ENCODE measurements at regions not wholly inside any gene's neighbourhood (a gene's known extent, or its start where the extent isn't known, plus 50 kb on each side); places are given as distances from the start of the nearest gene placed in this dataset.

DNA sequence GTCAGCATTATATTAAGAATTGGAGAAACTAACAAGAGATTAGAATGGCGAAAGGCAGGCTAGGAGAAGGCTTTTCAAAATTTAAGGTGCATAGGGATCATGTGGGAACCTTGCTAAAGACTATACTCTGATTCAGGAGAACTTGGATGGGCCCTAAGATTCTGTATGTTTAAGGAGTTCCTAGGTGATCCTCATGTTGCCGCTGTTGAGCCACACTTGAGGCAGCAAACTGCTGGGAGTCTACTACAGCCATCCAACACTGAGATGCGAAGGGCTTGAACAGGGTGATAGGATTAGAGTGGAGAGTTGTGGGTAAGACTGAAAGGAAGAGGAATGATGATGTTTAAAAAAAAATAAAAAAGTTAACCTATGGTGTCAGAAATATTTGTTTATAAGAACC, 1013.2 kb downstream of the MRPL39 start:
- H3K4me3 ChIP-seq (ENCODE audit: control extremely low read depth in 1 of 5, extremely low read depth in 1 of 5, insufficient read depth in 1 of 5, low read depth in 2 of 5, low read length in 4 of 5) = no peak overlapping the region
- TF ChIP-seq CTCF (IDR thresholded peaks at IDR 0.05) (no peak), EZH2 (IDR thresholded peaks at IDR 0.05; ENCODE audit: borderline replicate concordance, insufficient read depth, low read depth, low read length, poor library complexity, severe bottlenecking) (no peak)
- H3K4me1 ChIP-seq (ENCODE audit: control insufficient read depth in 2 of 2, insufficient read depth in 2 of 2, low read length in 2 of 2) = no peaks in the 10 kb centered on the region
- no peak overlapping the region for H3K27ac Mint-ChIP-seq
- no peak overlapping the region for H3K4me2 ChIP-seq (replicated peaks; ENCODE audit: low read depth, low read length, poor library complexity, severe bottlenecking)
- H3K4me1 Mint-ChIP-seq = no peaks in the 10 kb centered on the region
- POLR2A ChIA-PET = no interaction called here
- WGBS (ENCODE audit: insufficient coverage) = 100% methylated on average over 1 of the region's 3 CpGs
- no peak overlapping the region for H3K27ac ChIP-seq (ENCODE audit: low read length in 2 of 2)
- no peaks in the 10 kb centered on the region for H3K36me3 ChIP-seq (replicated peaks in 1 of 2; ENCODE audit: control extremely low read depth in 1 of 2, control insufficient read depth in 1 of 2, extremely low read depth in 1 of 2, insufficient read depth in 2 of 2, low read length in 1 of 2)
- CTCF ChIA-PET = no interaction called here
- intact Hi-C loops (cut with micrococcal nuclease) = no loop called here
- H2AFZ ChIP-seq (ENCODE audit: insufficient read depth, low read depth, low read length, poor library complexity, severe bottlenecking) = no peak overlapping the region
- no peaks in the 10 kb centered on the region for H3K27me3 Mint-ChIP-seq
- H3K9me3 ChIP-seq (ENCODE audit: control extremely low read depth in 1 of 3, control insufficient read depth in 2 of 3, insufficient read depth in 1 of 3, low read length in 2 of 3) = no peaks in the 10 kb centered on the region
- no peaks in the 10 kb centered on the region for H3K27me3 ChIP-seq (replicated peaks in 1 of 4; ENCODE audit: control extremely low read depth in 1 of 4, control insufficient read depth in 3 of 4, insufficient read depth in 4 of 4, low read length in 3 of 4)
- DNase-seq = no peak
- no peak overlapping the region for H3K9ac ChIP-seq (ENCODE audit: low read length)
- H3K4me3 Mint-ChIP-seq = no peak overlapping the region
- H3K9me3 Mint-ChIP-seq (ENCODE audit: insufficient read depth) = no peaks in the 10 kb centered on the region
- no peaks in the 10 kb centered on the region for H3K79me2 ChIP-seq (ENCODE audit: control insufficient read depth, insufficient read depth, low read length)
- no peak for ATAC-seq (ENCODE audit: low read depth)
- no peaks in the 10 kb centered on the region for H4K20me1 ChIP-seq (ENCODE audit: control insufficient read depth, insufficient read depth, low read length, poor library complexity, severe bottlenecking)

DNA sequence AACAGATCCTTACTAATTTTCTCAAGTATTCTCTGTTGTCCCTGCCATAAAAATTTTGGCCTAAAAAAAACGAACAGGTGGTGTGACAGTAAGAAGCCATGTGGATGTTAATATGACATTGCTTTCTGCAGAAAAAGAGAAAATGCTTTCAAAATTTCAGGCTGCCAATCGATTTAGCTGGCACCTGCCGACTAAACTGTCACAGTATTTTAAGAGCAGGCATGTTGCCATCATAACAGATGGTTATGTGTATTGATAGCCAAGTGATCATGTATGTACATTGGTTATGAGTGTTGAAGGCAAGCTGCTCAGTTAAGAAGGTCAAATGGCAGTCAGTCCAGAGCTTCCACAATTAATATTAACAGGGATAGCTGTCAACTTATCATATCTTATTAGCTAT, 1017.0 kb downstream of the MRPL39 start:
- no peak overlapping the region for H3K27ac Mint-ChIP-seq
- no peaks in the 10 kb centered on the region for H3K4me1 ChIP-seq (ENCODE audit: control insufficient read depth in 2 of 2, insufficient read depth in 2 of 2, low read length in 2 of 2)
- no peak for TF ChIP-seq EZH2 (IDR thresholded peaks at IDR 0.05; ENCODE audit: borderline replicate concordance, insufficient read depth, low read depth, low read length, poor library complexity, severe bottlenecking)
- no peaks in the 10 kb centered on the region for H3K36me3 ChIP-seq (replicated peaks in 1 of 2; ENCODE audit: control extremely low read depth in 1 of 2, control insufficient read depth in 1 of 2, extremely low read depth in 1 of 2, insufficient read depth in 2 of 2, low read length in 1 of 2)
- no peak overlapping the region for H3K27ac ChIP-seq (ENCODE audit: low read length in 2 of 2)
- intact Hi-C loops (cut with micrococcal nuclease) = no loop called here
- no peaks in the 10 kb centered on the region for H3K27me3 ChIP-seq (replicated peaks in 1 of 4; ENCODE audit: control extremely low read depth in 1 of 4, control insufficient read depth in 3 of 4, insufficient read depth in 4 of 4, low read length in 3 of 4)
- CTCF ChIA-PET = no interaction called here
- H3K9me3 Mint-ChIP-seq (ENCODE audit: insufficient read depth) = no peaks in the 10 kb centered on the region
- no peak overlapping the region for H3K4me2 ChIP-seq (replicated peaks; ENCODE audit: low read depth, low read length, poor library complexity, severe bottlenecking)
- H3K4me1 Mint-ChIP-seq = no peaks in the 10 kb centered on the region
- POLR2A ChIA-PET = no interaction called here
- no peak overlapping the region for H3K9ac ChIP-seq (ENCODE audit: low read length)
- no peaks in the 10 kb centered on the region for H3K27me3 Mint-ChIP-seq
- ATAC-seq (ENCODE audit: low read depth) = no peak
- H4K20me1 ChIP-seq (ENCODE audit: control insufficient read depth, insufficient read depth, low read length, poor library complexity, severe bottlenecking) = no peaks in the 10 kb centered on the region
- WGBS (ENCODE audit: insufficient coverage) = 86% methylated on average over 2 of the region's 3 CpGs
- no peak for DNase-seq
- no peak overlapping the region for H3K4me3 Mint-ChIP-seq
- peaks cover 0 to 3% (median 0%) of the 10 kb centered on the region in 3 donors for H3K9me3 ChIP-seq (ENCODE audit: control extremely low read depth in 1 of 3, control insufficient read depth in 2 of 3, insufficient read depth in 1 of 3, low read length in 2 of 3)
- no peak overlapping the region for H3K4me3 ChIP-seq (ENCODE audit: control extremely low read depth in 1 of 5, extremely low read depth in 1 of 5, insufficient read depth in 1 of 5, low read depth in 2 of 5, low read length in 4 of 5)
- H2AFZ ChIP-seq (ENCODE audit: insufficient read depth, low read depth, low read length, poor library complexity, severe bottlenecking) = no peak overlapping the region
- H3K79me2 ChIP-seq (ENCODE audit: control insufficient read depth, insufficient read depth, low read length) = no peaks in the 10 kb centered on the region

Data from B cell (primary cell).